T-helper 1 cell (primary cell): ENCODE measurements at regions not wholly inside any gene's neighbourhood (a gene's known extent, or its start where the extent isn't known, plus 50 kb on each side); places are given as distances from the start of the nearest gene placed in this dataset.

Source experiments
- DNase-seq, 5 donors: peaks; one replicate each; pipeline ENCODE4 v3.0.0-alpha.2; 2012 to 2020

DNA sequence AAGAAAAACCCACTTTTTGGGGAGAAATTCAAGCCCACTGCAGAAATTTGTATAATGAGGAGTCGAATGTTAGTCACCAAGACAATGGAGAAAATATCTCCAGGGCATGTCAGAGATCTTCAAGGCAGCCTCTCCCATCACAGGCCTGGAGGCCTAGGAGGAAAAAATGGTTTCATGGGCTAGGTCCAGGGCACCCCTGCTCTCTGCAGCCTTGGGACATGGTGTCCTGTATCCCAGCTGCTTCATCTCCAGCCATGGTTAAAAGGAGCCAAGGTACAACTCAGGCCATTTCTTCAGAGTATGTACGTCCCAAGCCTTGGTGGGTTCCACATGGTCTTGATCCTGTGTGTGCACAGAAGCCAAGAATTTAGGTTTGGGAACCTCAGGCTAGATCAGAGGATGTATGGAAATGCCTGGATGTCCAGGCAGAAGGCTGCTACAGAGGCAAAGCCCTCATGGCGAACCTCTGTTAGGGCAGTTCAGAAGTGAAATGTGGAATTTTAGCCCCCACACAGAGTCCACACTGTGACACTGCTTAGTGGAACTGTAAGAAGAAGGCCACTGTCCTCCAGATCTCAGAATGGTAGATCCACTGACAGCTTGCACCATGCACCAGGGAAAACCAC is 561.4 kb downstream of the ISL1 start:
- DNase-seq = no peak

- DNase-seq = no peak
Measured at GRCh38 chr5:51958473-51958872, 575.2 kb downstream of the ISL1 start.

- DNase-seq = no peak
Measured at GRCh38 chr5:51960617-51961121, 577.4 kb downstream of the ISL1 start.

GRCh38 chr5:51961154-51961562 is 577.9 kb downstream of the ISL1 start:
- no peak for DNase-seq

- no peak for DNase-seq
Measured at GRCh38 chr5:51968756-51969155, 585.5 kb downstream of the ISL1 start.

- DNase-seq = no peak
Measured at GRCh38 chr5:51974834-51975233, 591.6 kb downstream of the ISL1 start.

GRCh38 chr5:51977014-51977413 is 593.8 kb downstream of the ISL1 start:
- no peak for DNase-seq

GRCh38 chr5:51983161-51983560 is 599.9 kb downstream of the ISL1 start:
- no peak for DNase-seq

GRCh38 chr5:51986733-51987132 is 603.5 kb downstream of the ISL1 start:
- DNase-seq = no peak

GRCh38 chr5:51987239-51987638 is 604.0 kb downstream of the ISL1 start:
- no peak for DNase-seq

DNA sequence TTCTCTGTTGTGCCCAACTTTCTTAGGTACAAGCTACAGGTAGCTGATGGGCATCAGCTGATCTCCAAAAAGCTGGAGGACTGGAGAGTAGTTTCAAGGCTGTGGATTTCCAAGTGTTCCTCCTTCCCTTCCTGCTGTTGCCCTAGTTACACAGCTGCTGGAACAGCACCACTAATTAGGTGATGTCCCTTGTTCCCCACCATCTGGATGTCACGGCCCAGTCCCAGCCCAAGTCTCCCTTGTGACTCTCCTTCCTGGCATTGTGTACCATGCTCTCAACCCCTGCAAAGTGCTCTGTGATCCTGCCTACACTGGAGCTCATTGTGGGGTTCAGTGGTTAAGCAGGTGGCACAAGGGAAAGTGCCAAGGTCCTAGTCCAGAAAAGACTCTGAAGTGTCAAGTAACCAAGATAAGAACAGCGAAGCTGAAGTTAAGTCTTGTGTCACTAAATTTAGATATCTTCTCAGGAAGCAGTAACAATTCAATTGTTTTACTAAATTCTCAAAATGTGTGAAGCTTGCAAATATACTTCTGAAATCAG is 604.5 kb downstream of the ISL1 start:
- no peak for DNase-seq

GRCh38 chr5:51988634-51989033 is 605.4 kb downstream of the ISL1 start:
- DNase-seq = no peak

DNA sequence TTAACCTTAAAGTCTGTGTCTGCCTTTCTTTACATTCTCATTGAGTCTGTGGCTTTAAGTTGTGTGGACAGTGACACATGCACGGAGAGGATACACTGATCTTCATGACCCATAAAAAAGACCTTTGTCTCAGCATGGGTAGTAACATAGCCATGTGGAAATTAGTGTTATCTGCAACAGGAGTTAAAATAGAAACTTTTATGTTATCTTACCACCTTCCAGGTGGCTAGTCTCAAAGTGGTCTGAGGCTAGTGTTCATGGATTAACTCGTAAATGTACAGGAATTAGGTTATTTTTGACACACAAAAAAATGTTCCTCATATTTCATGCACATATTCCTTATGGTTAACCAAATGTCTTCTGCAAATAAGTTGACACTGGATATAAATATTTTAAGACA is 607.0 kb downstream of the ISL1 start:
- DNase-seq = no peak

- no peak for DNase-seq
Measured at GRCh38 chr5:51990661-51991180, 607.5 kb downstream of the ISL1 start.

DNA sequence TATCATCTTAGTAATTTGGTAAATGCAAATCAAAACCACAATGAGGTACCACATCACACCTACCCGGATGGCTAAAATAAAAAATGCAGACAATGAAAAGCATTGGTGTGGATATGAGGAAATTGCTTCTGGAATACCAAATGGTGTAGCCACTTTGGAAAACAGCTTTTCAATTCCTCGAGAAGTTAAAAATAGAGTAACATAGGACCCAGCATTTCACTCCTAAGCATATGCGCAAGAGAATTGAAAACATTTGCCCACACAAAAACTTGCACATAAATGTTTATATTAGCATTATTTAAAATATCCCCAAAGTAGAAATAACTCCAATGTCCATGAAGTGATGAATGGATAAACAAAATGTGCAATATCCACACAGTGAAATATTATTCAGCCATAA is 608.7 kb downstream of the ISL1 start:
- no peak for DNase-seq

DNA sequence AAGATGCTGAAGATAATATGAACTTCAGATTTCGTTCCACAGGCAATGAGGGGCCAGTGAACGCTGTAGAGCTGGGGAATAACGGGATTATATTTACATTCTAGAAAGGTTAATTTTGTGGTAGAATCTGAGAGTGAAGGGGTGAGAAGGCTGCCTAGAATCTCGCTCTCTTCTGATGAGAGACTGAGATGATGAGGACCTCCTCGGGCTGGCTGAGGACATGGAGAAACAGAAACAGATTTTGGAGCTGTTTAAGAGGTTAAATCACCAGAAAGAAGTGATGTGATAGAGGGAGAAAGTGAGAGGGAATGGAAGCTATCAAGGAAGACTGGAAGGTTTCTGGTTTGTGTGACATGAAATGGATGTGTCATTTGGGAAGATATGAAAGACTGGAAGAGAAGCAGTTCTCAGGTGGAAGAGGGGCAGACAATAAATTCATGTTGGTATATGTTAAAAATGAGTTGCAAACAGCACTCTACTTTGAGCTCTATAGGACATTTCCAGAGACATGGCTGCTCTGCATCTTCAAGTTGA is 612.6 kb downstream of the ISL1 start:
- no peak for DNase-seq

DNA sequence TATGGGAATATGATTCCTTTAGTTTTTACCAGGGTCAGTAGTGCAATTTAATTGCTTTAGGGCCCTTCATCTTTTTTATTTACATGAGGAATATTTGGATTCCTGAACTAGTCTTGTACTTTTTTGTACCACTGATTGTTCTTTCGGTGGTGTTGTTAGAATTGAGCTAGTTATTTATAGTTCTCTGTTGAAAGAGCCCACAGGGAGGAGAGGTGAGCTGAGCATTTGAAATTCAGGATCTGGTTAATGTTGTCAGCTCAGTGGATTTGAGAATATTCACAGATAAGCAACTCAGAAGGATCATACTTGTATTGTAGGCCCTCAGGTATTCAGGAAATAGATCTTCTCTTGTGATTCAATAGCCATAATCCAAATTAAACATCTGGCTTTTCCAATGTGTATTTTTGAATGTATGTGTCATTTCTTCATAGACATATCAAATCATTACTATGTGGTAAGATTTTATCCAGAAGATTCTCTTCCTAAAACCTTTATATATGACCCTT is 613.2 kb downstream of the ISL1 start:
- no peak for DNase-seq

GRCh38 chr5:51997500-51997899 is 614.3 kb downstream of the ISL1 start:
- DNase-seq = no peak

- DNase-seq = no peak
Measured at GRCh38 chr5:51997949-51998348, 614.7 kb downstream of the ISL1 start.

GRCh38 chr5:52007230-52007858 is 624.1 kb downstream of the ISL1 start:
- DNase-seq = no peak

DNA sequence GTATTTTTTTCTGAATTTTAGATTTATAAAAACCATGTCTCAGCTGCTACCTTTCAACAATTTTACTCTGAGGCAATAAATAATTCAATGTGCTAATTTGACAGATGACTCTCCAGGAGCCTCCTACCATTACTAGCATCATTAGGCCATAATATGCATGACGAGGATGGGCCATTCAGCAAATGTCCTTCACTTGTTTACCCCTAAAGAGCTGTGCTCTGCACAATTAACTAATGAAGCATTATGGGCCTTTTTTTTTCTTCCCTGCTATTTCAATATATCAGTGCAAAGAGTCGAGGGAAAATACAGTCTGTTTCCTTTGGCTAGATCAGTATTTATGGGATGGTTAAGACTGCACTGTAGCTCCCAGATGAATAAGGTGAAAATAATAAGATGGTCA is 627.2 kb downstream of the ISL1 start:
- DNase-seq = no peak

GRCh38 chr5:52013523-52013922 is 630.3 kb downstream of the ISL1 start:
- DNase-seq = no peak

DNA sequence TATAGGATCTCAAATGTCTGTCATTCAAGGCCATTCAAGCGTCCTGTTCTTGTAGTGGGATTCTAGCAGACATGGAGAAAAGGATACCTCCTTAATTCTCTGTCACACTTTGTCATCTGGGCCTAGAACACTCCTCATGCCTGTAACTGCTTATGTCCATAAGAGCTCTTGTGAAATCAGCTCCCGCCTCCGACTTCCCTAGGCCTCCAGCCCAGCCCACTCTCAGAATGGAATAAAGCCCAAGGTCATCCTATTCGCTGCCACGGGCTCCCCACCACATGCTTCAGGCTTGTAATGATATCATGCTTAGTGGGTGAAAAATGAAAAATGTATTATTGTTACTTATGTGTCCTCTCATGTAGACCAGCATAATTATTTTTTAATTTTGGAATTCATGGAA is 632.5 kb downstream of the ISL1 start:
- DNase-seq = no peak

GRCh38 chr5:52017567-52017966 is 634.3 kb downstream of the ISL1 start:
- no peak for DNase-seq
